AG09309 (cell line): ENCODE measurements at regions not wholly inside any gene's neighbourhood (a gene's known extent, or its start where the extent isn't known, plus 50 kb on each side); places are given as distances from the start of the nearest gene placed in this dataset.

ENCODE experiments used
- DNase-seq: peaks from one replicate; pipeline ENCODE4 v3.0.0-alpha.2; 2010; ENCODE audit warnings: low read depth
- H3K4me3 ChIP-seq: 2 replicates; pipeline ENCODE4 v1.5.1; 2011; ENCODE audit warnings: mild to moderate bottlenecking, low read depth, low read length, moderate library complexity; ENCODE audit not compliant: control insufficient read depth
- TF ChIP-seq, protein P1 (sequence below): IDR thresholded peaks from 2 replicates; pipeline ENCODE4 v1.5.1; 2011; ENCODE audit warnings: mild to moderate bottlenecking, low read depth, low read length, inconsistent platforms; ENCODE audit not compliant: insufficient read depth, control insufficient read depth; ENCODE audit errors: missing control alignments

DNA sequence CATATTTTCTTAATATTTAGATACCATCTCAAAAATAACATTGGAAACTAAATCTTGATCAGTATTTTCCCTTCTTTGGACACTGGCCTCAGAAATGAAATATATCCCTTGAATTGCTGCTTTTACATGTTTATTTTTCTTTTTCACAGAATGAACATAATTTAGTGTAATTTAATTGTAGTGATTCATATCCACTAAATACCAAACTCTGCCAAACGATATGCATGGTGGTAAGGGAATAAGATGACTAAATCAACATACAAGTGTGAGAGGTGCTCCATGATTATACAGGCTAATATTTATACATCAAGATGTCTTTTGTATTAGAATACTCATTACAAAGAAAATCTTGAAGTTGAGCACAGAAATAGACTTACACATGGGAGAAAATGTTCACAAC lies 216.8 kb upstream of the PACRGL start:
- DNase-seq: no peak
- TF ChIP-seq, protein P1, sequence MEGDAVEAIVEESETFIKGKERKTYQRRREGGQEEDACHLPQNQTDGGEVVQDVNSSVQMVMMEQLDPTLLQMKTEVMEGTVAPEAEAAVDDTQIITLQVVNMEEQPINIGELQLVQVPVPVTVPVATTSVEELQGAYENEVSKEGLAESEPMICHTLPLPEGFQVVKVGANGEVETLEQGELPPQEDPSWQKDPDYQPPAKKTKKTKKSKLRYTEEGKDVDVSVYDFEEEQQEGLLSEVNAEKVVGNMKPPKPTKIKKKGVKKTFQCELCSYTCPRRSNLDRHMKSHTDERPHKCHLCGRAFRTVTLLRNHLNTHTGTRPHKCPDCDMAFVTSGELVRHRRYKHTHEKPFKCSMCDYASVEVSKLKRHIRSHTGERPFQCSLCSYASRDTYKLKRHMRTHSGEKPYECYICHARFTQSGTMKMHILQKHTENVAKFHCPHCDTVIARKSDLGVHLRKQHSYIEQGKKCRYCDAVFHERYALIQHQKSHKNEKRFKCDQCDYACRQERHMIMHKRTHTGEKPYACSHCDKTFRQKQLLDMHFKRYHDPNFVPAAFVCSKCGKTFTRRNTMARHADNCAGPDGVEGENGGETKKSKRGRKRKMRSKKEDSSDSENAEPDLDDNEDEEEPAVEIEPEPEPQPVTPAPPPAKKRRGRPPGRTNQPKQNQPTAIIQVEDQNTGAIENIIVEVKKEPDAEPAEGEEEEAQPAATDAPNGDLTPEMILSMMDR: no peak
- H3K4me3 ChIP-seq: no peak overlapping the region

DNA sequence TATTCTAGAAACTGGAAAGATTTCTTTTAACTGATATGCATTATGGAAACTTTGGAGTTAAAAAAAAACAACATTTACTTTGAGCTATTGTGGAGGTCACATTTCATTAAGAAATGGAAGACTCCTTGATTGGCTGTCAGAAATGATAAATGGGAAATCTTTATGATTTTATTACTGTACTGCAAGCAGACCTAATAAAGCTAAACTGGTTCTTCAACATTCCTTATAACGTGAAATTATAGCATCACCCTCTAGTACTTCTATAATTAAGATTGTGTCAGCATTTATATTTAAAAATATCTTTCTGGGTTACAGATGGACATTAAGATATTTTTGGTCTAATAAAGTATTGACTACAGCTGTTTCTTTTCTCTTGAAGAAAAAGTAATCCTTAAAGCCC lies 213.8 kb upstream of the PACRGL start:
- no peak for DNase-seq
- TF ChIP-seq, protein P1: no peak
- H3K4me3 ChIP-seq: no peak overlapping the region

DNA sequence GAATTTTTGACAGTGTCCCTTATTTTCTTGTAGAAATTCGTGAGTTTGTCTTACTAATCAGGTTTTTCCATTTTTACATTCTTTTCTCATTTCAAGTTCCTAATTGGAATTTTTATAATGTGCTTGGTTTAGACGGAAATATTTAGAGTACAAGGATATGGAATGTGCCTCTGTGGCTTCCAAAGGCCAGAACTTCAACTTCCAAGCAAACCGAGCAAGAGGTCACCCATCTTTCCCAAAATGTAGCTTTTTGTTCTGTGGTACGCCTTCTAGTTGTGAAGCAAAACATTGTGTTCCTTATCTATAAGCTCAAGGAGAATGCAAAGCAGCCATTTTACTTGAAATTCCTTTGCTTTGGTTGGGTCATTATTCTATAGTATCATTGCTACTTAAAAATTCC lies 212.8 kb upstream of the PACRGL start:
- DNase-seq: no peak
- TF ChIP-seq, protein P1: no peak
- H3K4me3 ChIP-seq: no peak overlapping the region

DNA sequence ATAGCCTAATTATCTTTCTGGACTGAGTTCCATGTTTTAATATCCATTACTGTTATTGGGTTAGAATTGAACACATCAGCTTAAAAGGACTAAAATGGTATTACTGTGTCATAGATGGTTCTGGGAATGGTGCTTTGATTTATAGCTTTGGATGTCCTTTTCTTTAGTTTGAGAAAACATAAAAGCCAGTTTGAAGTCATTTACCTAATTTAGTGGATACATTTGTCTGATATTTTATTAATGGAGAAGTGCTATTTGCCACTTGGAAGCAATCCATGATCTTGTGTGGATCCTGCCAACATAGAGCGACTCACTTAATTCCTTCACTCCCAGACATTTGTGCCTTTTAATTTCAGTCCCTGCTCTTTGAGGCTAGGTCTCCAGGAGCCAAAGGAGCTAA lies 212.4 kb upstream of the PACRGL start:
- TF ChIP-seq, protein P1: no peak
- DNase-seq: no peak
- H3K4me3 ChIP-seq: no peak overlapping the region

DNA sequence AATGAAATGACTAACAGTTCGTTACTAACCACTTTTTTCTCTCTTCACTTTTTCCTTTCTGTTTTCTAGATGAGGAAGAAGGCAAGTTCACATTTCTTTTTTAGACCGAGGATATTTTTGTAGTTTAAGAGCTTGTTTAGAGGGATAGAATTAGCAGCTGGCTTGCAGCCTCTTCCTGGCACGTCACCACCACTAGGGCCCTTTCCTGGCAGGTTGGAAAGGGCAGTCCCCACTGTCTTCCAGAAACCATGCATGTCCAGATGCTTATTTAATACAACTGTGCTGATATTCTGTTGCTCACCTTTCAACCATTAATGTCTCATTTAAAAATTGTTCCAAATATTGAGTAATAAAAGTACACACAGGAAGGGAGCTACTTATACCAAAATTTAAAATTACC lies 209.5 kb upstream of the PACRGL start:
- DNase-seq: no peak
- TF ChIP-seq, protein P1: no peak
- H3K4me3 ChIP-seq: no peak overlapping the region

DNA sequence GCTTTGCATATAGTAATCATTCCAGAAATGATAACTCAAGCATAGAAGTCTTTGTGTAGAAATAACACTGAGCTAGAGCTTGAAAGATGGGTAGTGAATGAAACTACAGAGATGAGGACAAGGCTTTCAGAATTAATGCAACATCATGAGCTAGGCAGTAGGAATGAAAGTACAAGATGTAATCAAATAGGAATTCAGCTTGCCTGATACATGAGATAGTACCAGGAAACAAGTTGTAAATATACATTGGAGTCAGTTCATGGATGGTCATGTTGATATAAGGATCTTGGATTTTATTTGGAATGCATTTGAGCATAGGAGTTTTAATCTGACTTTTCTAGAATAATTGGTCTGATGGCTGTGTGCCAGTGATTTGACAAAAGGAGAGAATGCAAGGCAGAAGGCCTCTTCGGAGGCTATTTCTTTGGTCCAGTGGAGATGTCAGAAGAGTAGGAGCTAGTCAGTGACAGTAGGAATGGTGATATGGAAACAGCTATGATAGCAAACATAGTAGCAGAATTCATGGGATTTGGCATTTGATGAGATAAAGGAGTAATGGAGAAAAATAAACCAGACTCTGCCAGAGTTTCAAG lies 206.4 kb upstream of the PACRGL start:
- TF ChIP-seq, protein P1: no peak
- H3K4me3 ChIP-seq: no peak overlapping the region
- DNase-seq: no peak

DNA sequence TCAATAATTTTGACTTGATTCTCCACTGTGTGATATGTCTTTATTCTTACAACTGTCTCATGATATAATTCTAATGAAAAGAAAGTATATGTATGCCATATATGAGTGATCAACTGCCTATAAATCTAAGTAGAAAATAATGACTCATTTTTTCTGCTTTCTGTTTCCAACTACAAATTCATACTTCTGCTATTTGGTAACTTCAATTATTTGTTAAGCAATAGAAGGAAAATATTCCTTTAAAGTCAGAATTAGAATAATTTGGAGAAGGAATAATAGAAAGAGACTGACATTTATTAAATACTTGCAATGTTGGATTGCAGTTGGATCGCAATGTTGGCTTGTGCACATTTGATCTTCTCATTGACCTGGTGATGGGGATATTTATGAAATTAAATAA lies 204.2 kb upstream of the PACRGL start:
- H3K4me3 ChIP-seq: no peak overlapping the region
- TF ChIP-seq, protein P1: no peak
- no peak for DNase-seq
